AG04449 (cell line): ENCODE measurements at regions not wholly inside any gene's neighbourhood (a gene's known extent, or its start where the extent isn't known, plus 50 kb on each side); places are given as distances from the start of the nearest gene placed in this dataset.

Experiments
- CTCF ChIA-PET: fragments of 350-600 bp; formaldehyde crosslinking; extraction: SDS; loops from one replicate; lab custom pipeline; 2021; ENCODE audit warnings: antibody characterized with exemption; lab: Yijun Ruan, JAX
- POLR2A ChIA-PET: fragments of 400-600, 350-600 bp; formaldehyde crosslinking; extraction: SDS; loops from one replicate; lab custom pipeline; 2020; ENCODE audit warnings: antibody characterized with exemption, inconsistent platforms; lab: Yijun Ruan, JAX
- DNase-seq: peaks from one replicate; pipeline ENCODE4 v3.0.0-alpha.2; 2010; ENCODE audit warnings: low read depth, low spot score
- H3K4me3 ChIP-seq: 2 replicates; pipeline ENCODE4 v1.5.1; 2011; ENCODE audit warnings: low read depth, mild to moderate bottlenecking, control low read depth, low read length
- TF ChIP-seq, protein P1 (sequence below): IDR thresholded peaks from one replicate; pipeline ENCODE4 v1.5.1; 2011; ENCODE audit warnings: mild to moderate bottlenecking, moderate library complexity, low read length, control low read depth, inconsistent platforms; ENCODE audit not compliant: insufficient read depth; ENCODE audit errors: missing control alignments

- CTCF ChIA-PET, result no interaction called here
- H3K4me3 ChIP-seq, result no peak overlapping the region
- DNase-seq, result no peak
- POLR2A ChIA-PET, result no interaction called here
- TF ChIP-seq, protein P1, sequence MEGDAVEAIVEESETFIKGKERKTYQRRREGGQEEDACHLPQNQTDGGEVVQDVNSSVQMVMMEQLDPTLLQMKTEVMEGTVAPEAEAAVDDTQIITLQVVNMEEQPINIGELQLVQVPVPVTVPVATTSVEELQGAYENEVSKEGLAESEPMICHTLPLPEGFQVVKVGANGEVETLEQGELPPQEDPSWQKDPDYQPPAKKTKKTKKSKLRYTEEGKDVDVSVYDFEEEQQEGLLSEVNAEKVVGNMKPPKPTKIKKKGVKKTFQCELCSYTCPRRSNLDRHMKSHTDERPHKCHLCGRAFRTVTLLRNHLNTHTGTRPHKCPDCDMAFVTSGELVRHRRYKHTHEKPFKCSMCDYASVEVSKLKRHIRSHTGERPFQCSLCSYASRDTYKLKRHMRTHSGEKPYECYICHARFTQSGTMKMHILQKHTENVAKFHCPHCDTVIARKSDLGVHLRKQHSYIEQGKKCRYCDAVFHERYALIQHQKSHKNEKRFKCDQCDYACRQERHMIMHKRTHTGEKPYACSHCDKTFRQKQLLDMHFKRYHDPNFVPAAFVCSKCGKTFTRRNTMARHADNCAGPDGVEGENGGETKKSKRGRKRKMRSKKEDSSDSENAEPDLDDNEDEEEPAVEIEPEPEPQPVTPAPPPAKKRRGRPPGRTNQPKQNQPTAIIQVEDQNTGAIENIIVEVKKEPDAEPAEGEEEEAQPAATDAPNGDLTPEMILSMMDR, result no peak
Observed at GRCh38 chr2:119082821-119083400, 75.6 kb downstream of the C1QL2 start.

DNA sequence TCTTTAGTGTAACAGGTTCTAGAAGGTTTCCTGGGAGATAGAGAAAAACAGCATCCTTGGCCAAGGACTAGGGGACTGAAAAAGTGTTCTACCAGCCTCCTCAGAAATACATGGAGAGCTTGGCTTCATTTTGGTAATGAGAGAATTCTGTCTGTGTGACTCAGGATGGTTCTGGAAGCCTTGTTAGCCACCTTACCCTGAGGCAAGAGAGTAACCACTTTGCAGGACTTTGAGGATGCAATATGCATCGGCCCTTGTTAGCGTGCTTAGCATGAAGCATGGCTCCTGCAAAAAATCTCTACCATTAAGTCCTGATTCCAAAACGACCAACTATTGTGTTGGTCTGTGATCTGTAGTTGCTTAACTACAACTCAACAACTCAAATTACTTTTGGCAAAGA lies 79.8 kb downstream of the C1QL2 start:
- DNase-seq, result no peak
- ChIA-PET CTCF (no interaction called here), POLR2A (no interaction called here)
- H3K4me3 ChIP-seq, result no peak overlapping the region
- TF ChIP-seq, protein P1, result no peak

- ChIA-PET CTCF (interaction anchor here (1.3 kb wide), 1 partner anchor 188 kb away, joined by 3 read pairs; no protein-coding TSS in a partner anchor), POLR2A (no interaction called here)
- TF ChIP-seq, protein P1, result no peak
- no peak for DNase-seq
- H3K4me3 ChIP-seq, result no peak overlapping the region
Observed at GRCh38 chr2:119076713-119077112, 81.8 kb downstream of the C1QL2 start.

GRCh38 chr2:119073213-119073612 lies 85.3 kb downstream of the C1QL2 start:
- TF ChIP-seq, protein P1, result no peak
- no peak for DNase-seq
- ChIA-PET POLR2A (no interaction called here), CTCF (no interaction called here)
- no peak overlapping the region for H3K4me3 ChIP-seq

DNA sequence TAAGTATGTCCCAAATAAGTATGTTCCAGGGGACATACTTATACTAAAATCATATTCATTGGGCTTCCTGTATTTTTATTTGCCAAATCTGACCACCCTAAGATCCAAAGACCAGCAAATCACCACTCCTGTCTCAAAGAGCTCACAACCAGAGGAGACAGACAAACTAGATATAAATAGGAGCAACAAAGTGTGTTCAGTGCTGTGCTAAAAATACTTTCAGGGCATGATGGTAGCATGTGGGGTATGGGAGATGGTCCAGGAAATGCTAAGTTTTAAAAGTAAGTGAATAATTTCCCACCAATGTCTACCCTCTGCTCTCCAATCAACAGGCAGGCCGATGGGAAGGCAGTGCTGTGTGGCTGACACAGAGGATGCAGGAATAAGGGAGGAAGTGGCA lies 87.1 kb downstream of the C1QL2 start:
- POLR2A ChIA-PET, result no interaction called here
- DNase-seq, result no peak
- TF ChIP-seq, protein P1, result no peak
- CTCF ChIA-PET, result no interaction called here
- H3K4me3 ChIP-seq, result no peak overlapping the region

- POLR2A ChIA-PET, result no interaction called here
- CTCF ChIA-PET, result no interaction called here
- no peak for DNase-seq
- TF ChIP-seq, protein P1, result no peak
- no peak overlapping the region for H3K4me3 ChIP-seq
Observed at GRCh38 chr2:119069781-119070180, 88.8 kb downstream of the C1QL2 start.
